A172 (cell line): ENCODE measurements at regions not wholly inside any gene's neighbourhood (a gene's known extent, or its start where the extent isn't known, plus 50 kb on each side); places are given as distances from the start of the nearest gene placed in this dataset.

Experiments
- DNase-seq: peaks from one replicate; pipeline ENCODE4 v3.0.0-alpha.2; 2015; ENCODE audit warnings: low spot score

- no peak for DNase-seq
Observed at GRCh38 chr9:14395317-14396082, 81.6 kb upstream of the NFIB start.

- no peak for DNase-seq
Observed at GRCh38 chr9:14393418-14393817, 79.5 kb upstream of the NFIB start.

GRCh38 chr9:14391620-14392019 lies 77.7 kb upstream of the NFIB start:
- no peak for DNase-seq

- DNase-seq, result no peak
Observed at GRCh38 chr9:14389657-14390056, 75.7 kb upstream of the NFIB start.

- no peak for DNase-seq
Observed at GRCh38 chr9:14389146-14389545, 75.2 kb upstream of the NFIB start.

GRCh38 chr9:14383773-14384172 lies 69.8 kb upstream of the NFIB start:
- DNase-seq, result no peak

- DNase-seq, result peak; percentile 14
Observed at GRCh38 chr9:14383294-14383693, 69.4 kb upstream of the NFIB start.

- DNase-seq, result peak; percentile 16
Observed at GRCh38 chr9:14380061-14380836, 66.3 kb upstream of the NFIB start.

GRCh38 chr9:14379280-14379679 lies 65.3 kb upstream of the NFIB start:
- DNase-seq, result no peak

- no peak for DNase-seq
Observed at GRCh38 chr9:14373706-14374105, 59.8 kb upstream of the NFIB start.

- no peak for DNase-seq
Observed at GRCh38 chr9:14373336-14373666, 59.4 kb upstream of the NFIB start.

GRCh38 chr9:14372437-14373335 lies 58.7 kb upstream of the NFIB start:
- peak; percentile 91 for DNase-seq

- DNase-seq, result no peak
Observed at GRCh38 chr9:14369011-14369410, 55.1 kb upstream of the NFIB start.

GRCh38 chr9:14366076-14366475 lies 52.1 kb upstream of the NFIB start:
- no peak for DNase-seq

- no peak for DNase-seq
Observed at GRCh38 chr9:14365670-14366069, 51.7 kb upstream of the NFIB start.
